ENCODE measurements at regions not wholly inside any gene's neighbourhood (a gene's known extent, or its start where the extent isn't known, plus 50 kb on each side); places are given as distances from the start of the nearest gene placed in this dataset.

- Histone ChIP-seq H3K4me2 (ENCODE audit: insufficient read depth, low read length, poor library complexity, severe bottlenecking) (no peak overlapping the region), H2BK5ac (ENCODE audit: low read length) (no peak overlapping the region), H3K4me1 (ENCODE audit: control insufficient read depth in 2 of 2, insufficient read depth in 1 of 2, low read depth in 1 of 2, low read length in 2 of 2) (no peaks in the 10 kb centered on the region), H2AK5ac (ENCODE audit: low read depth, low read length) (no peak overlapping the region), H3K27me3 (ENCODE audit: control insufficient read depth in 3 of 3, insufficient read depth in 3 of 3, low read depth in 1 of 3, low read length in 3 of 3) (no peaks in the 10 kb centered on the region), H3K36me3 (replicated peaks in 1 of 2; ENCODE audit: control insufficient read depth in 2 of 2, insufficient read depth in 2 of 2, low read length in 2 of 2) (no peaks in the 10 kb centered on the region), H3K27ac (replicated peaks; ENCODE audit: low read length) (no peak overlapping the region), H2BK12ac (ENCODE audit: low read length) (no peak overlapping the region), H2AFZ (ENCODE audit: low read length) (no peak overlapping the region), H3K9me3 (replicated peaks in 1 of 2; ENCODE audit: control insufficient read depth in 2 of 2, insufficient read depth in 1 of 2, low read depth in 1 of 2, low read length in 2 of 2) (peaks cover 5 to 11% of the 10 kb centered on the region in 2 donors), H3K4ac (ENCODE audit: low read length) (no peak overlapping the region), H3K4me3 (ENCODE audit: low read length in 2 of 2) (no peak overlapping the region), H2BK15ac (ENCODE audit: low read length) (no peak overlapping the region), H2BK120ac (ENCODE audit: low read depth, low read length) (no peak overlapping the region), H3K23ac (ENCODE audit: low read depth, low read length, poor library complexity) (no peak overlapping the region), H3K9ac (ENCODE audit: low read depth, low read length, poor library complexity) (no peak overlapping the region), H3K14ac (ENCODE audit: low read length) (no peak overlapping the region), H4K8ac (ENCODE audit: low read depth, low read length) (no peak overlapping the region), H3K18ac (ENCODE audit: low read length) (no peak overlapping the region), H4K91ac (ENCODE audit: low read depth, low read length, poor library complexity) (no peak overlapping the region), H3K79me1 (ENCODE audit: low read depth, low read length) (no peaks in the 10 kb centered on the region)
- DNase-seq (ENCODE audit: low spot score) = peak; percentile 59
- no CpG with 5 or more reads among the region's 5 CpGs for WGBS, 2 donors (ENCODE audit: extremely low coverage in 2 of 2, insufficient read length in 2 of 2, insufficient replicate concordance in 1 of 2)
Measured at GRCh38 chr1:239976130-239976968, 115.3 kb upstream of the FMN2 start.

GRCh38 chr1:239977416-239977815, 114.3 kb upstream of the FMN2 start:
- H3K14ac ChIP-seq (ENCODE audit: low read length) = no peak overlapping the region
- no peaks in the 10 kb centered on the region for H3K27me3 ChIP-seq (ENCODE audit: control insufficient read depth in 3 of 3, insufficient read depth in 3 of 3, low read depth in 1 of 3, low read length in 3 of 3)
- H3K23ac ChIP-seq (ENCODE audit: low read depth, low read length, poor library complexity) = no peak overlapping the region
- no peak overlapping the region for H2BK5ac ChIP-seq (ENCODE audit: low read length)
- WGBS, 2 donors (ENCODE audit: extremely low coverage in 2 of 2, insufficient read length in 2 of 2, insufficient replicate concordance in 1 of 2) = no CpG with 5 or more reads among the region's 6 CpGs
- DNase-seq (ENCODE audit: low spot score) = no peak
- no peak overlapping the region for H2AFZ ChIP-seq (ENCODE audit: low read length)
- no peaks in the 10 kb centered on the region for H3K79me1 ChIP-seq (ENCODE audit: low read depth, low read length)
- no peak overlapping the region for H4K8ac ChIP-seq (ENCODE audit: low read depth, low read length)
- no peak overlapping the region for H2BK12ac ChIP-seq (ENCODE audit: low read length)
- H2BK120ac ChIP-seq (ENCODE audit: low read depth, low read length) = no peak overlapping the region
- no peak overlapping the region for H2AK5ac ChIP-seq (ENCODE audit: low read depth, low read length)
- H3K18ac ChIP-seq (ENCODE audit: low read length) = no peak overlapping the region
- H3K4ac ChIP-seq (ENCODE audit: low read length) = no peak overlapping the region
- H3K36me3 ChIP-seq (replicated peaks in 1 of 2; ENCODE audit: control insufficient read depth in 2 of 2, insufficient read depth in 2 of 2, low read length in 2 of 2) = no peaks in the 10 kb centered on the region
- no peaks in the 10 kb centered on the region for H3K4me1 ChIP-seq (ENCODE audit: control insufficient read depth in 2 of 2, insufficient read depth in 1 of 2, low read depth in 1 of 2, low read length in 2 of 2)
- peaks cover 5 to 12% of the 10 kb centered on the region in 2 donors for H3K9me3 ChIP-seq (replicated peaks in 1 of 2; ENCODE audit: control insufficient read depth in 2 of 2, insufficient read depth in 1 of 2, low read depth in 1 of 2, low read length in 2 of 2)
- H2BK15ac ChIP-seq (ENCODE audit: low read length) = no peak overlapping the region
- no peak overlapping the region for H3K9ac ChIP-seq (ENCODE audit: low read depth, low read length, poor library complexity)
- H3K4me2 ChIP-seq (ENCODE audit: insufficient read depth, low read length, poor library complexity, severe bottlenecking) = no peak overlapping the region
- H3K27ac ChIP-seq (replicated peaks; ENCODE audit: low read length) = no peak overlapping the region
- H3K4me3 ChIP-seq (ENCODE audit: low read length in 2 of 2) = no peak overlapping the region
- no peak overlapping the region for H4K91ac ChIP-seq (ENCODE audit: low read depth, low read length, poor library complexity)

- Histone ChIP-seq H3K36me3 (replicated peaks in 1 of 2; ENCODE audit: control insufficient read depth in 2 of 2, insufficient read depth in 2 of 2, low read length in 2 of 2) (no peaks in the 10 kb centered on the region), H3K27me3 (ENCODE audit: control insufficient read depth in 3 of 3, insufficient read depth in 3 of 3, low read depth in 1 of 3, low read length in 3 of 3) (no peaks in the 10 kb centered on the region), H3K9me3 (replicated peaks in 1 of 2; ENCODE audit: control insufficient read depth in 2 of 2, insufficient read depth in 1 of 2, low read depth in 1 of 2, low read length in 2 of 2) (peaks cover 5 to 14% of the 10 kb centered on the region in 2 donors), H3K4me2 (ENCODE audit: insufficient read depth, low read length, poor library complexity, severe bottlenecking) (no peak overlapping the region), H2AK5ac (ENCODE audit: low read depth, low read length) (no peak overlapping the region), H2BK120ac (ENCODE audit: low read depth, low read length) (no peak overlapping the region), H4K8ac (ENCODE audit: low read depth, low read length) (no peak overlapping the region), H2BK12ac (ENCODE audit: low read length) (no peak overlapping the region), H3K4me1 (ENCODE audit: control insufficient read depth in 2 of 2, insufficient read depth in 1 of 2, low read depth in 1 of 2, low read length in 2 of 2) (no peaks in the 10 kb centered on the region), H3K4me3 (ENCODE audit: low read length in 2 of 2) (no peak overlapping the region), H3K23ac (ENCODE audit: low read depth, low read length, poor library complexity) (no peak overlapping the region), H3K4ac (ENCODE audit: low read length) (no peak overlapping the region), H3K27ac (replicated peaks; ENCODE audit: low read length) (no peak overlapping the region), H3K14ac (ENCODE audit: low read length) (no peak overlapping the region), H3K18ac (ENCODE audit: low read length) (no peak overlapping the region), H3K79me1 (ENCODE audit: low read depth, low read length) (no peaks in the 10 kb centered on the region), H4K91ac (ENCODE audit: low read depth, low read length, poor library complexity) (no peak overlapping the region), H2BK15ac (ENCODE audit: low read length) (no peak overlapping the region), H3K9ac (ENCODE audit: low read depth, low read length, poor library complexity) (no peak overlapping the region), H2BK5ac (ENCODE audit: low read length) (no peak overlapping the region), H2AFZ (ENCODE audit: low read length) (no peak overlapping the region)
- no CpG with 5 or more reads among the region's 4 CpGs for WGBS, 2 donors (ENCODE audit: extremely low coverage in 2 of 2, insufficient read length in 2 of 2, insufficient replicate concordance in 1 of 2)
- DNase-seq (ENCODE audit: low spot score) = no peak
Measured at GRCh38 chr1:239979456-239979855, 112.2 kb upstream of the FMN2 start.

GRCh38 chr1:239982762-239983161, 108.9 kb upstream of the FMN2 start:
- H3K4me3 ChIP-seq (ENCODE audit: low read length in 2 of 2) = no peak overlapping the region
- no peak overlapping the region for H3K23ac ChIP-seq (ENCODE audit: low read depth, low read length, poor library complexity)
- H4K91ac ChIP-seq (ENCODE audit: low read depth, low read length, poor library complexity) = no peak overlapping the region
- no peak overlapping the region for H3K4me2 ChIP-seq (ENCODE audit: insufficient read depth, low read length, poor library complexity, severe bottlenecking)
- H3K36me3 ChIP-seq (replicated peaks in 1 of 2; ENCODE audit: control insufficient read depth in 2 of 2, insufficient read depth in 2 of 2, low read length in 2 of 2) = no peaks in the 10 kb centered on the region
- no peak overlapping the region for H2BK5ac ChIP-seq (ENCODE audit: low read length)
- no peak overlapping the region for H2BK15ac ChIP-seq (ENCODE audit: low read length)
- no peak overlapping the region for H2AK5ac ChIP-seq (ENCODE audit: low read depth, low read length)
- no peak overlapping the region for H3K9ac ChIP-seq (ENCODE audit: low read depth, low read length, poor library complexity)
- H2BK12ac ChIP-seq (ENCODE audit: low read length) = no peak overlapping the region
- WGBS, 2 donors (ENCODE audit: extremely low coverage in 2 of 2, insufficient read length in 2 of 2, insufficient replicate concordance in 1 of 2) = no CpG with 5 or more reads among the region's 2 CpGs
- H2AFZ ChIP-seq (ENCODE audit: low read length) = no peak overlapping the region
- H3K79me1 ChIP-seq (ENCODE audit: low read depth, low read length) = no peaks in the 10 kb centered on the region
- H3K9me3 ChIP-seq (replicated peaks in 1 of 2; ENCODE audit: control insufficient read depth in 2 of 2, insufficient read depth in 1 of 2, low read depth in 1 of 2, low read length in 2 of 2) = peaks cover 5 to 13% of the 10 kb centered on the region in 2 donors
- no peak overlapping the region for H2BK120ac ChIP-seq (ENCODE audit: low read depth, low read length)
- no peaks in the 10 kb centered on the region for H3K27me3 ChIP-seq (ENCODE audit: control insufficient read depth in 3 of 3, insufficient read depth in 3 of 3, low read depth in 1 of 3, low read length in 3 of 3)
- H3K14ac ChIP-seq (ENCODE audit: low read length) = no peak overlapping the region
- H4K8ac ChIP-seq (ENCODE audit: low read depth, low read length) = no peak overlapping the region
- H3K4me1 ChIP-seq (ENCODE audit: control insufficient read depth in 2 of 2, insufficient read depth in 1 of 2, low read depth in 1 of 2, low read length in 2 of 2) = no peaks in the 10 kb centered on the region
- no peak overlapping the region for H3K27ac ChIP-seq (replicated peaks; ENCODE audit: low read length)
- H3K4ac ChIP-seq (ENCODE audit: low read length) = no peak overlapping the region
- no peak overlapping the region for H3K18ac ChIP-seq (ENCODE audit: low read length)
- DNase-seq (ENCODE audit: low spot score) = no peak
